ENCODE measurements at regions not wholly inside any gene's neighbourhood (a gene's known extent, or its start where the extent isn't known, plus 50 kb on each side); places are given as distances from the start of the nearest gene placed in this dataset.

DNA sequence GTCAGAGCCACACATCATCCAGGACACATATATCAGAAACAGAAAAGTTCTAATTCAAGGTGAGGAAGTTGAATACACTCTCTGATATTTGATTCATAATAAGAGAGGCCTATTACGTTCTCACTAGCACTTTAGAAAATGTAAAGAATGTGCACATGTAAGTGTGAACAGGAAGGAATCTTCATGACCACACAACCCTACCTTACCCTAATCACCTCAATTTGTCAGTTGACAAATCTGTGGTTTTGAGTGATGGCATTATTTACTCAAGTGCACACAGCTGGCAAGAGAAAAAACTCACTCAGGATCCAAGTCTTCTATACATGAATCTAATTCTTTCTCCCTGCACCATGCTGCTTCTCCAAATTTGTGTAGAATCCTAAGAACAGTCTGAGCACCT, 445.8 kb downstream of the SUCLA2 start:
- H3K4me1 ChIP-seq (ENCODE audit: insufficient read depth, low read length), result peaks cover 2% of the 10 kb centered on the region; the same call in 1 of the 2 replicates
- no peak overlapping the region for H2BK20ac ChIP-seq (ENCODE audit: low read depth, low read length, poor library complexity, severe bottlenecking)
- H2AFZ ChIP-seq (ENCODE audit: low read length), result no peak overlapping the region
- Mint-ChIP-seq H3K36me3 (ENCODE audit: insufficient read depth in 1 of 3, low read depth in 3 of 3) (no peaks in the 10 kb centered on the region; a peak in 1 of 7 replicates), H3K9me3 (no peaks in the 10 kb centered on the region), H3K27me3 (ENCODE audit: low read depth) (no peaks in the 10 kb centered on the region), H3K27ac (no peak overlapping the region), H3K4me1 (peaks cover 17 to 20% of the 10 kb centered on the region in 2 experiments), H3K4me3 (no peak overlapping the region)
- no CpG with 5 or more reads among the region's 1 CpG for WGBS (ENCODE audit: extremely low coverage, insufficient read length, low lambda C conversion rate)
- no peak overlapping the region for H2AK5ac ChIP-seq (ENCODE audit: insufficient read length, low read length)
- no peak overlapping the region for H3K9ac ChIP-seq (ENCODE audit: extremely low read depth, insufficient read length, low read length)
- no peak overlapping the region for H3K23ac ChIP-seq (ENCODE audit: insufficient read length, low read depth, low read length)
- H3K27ac ChIP-seq (ENCODE audit: insufficient read length, low read depth, low read length), result no peak overlapping the region
- H3K79me1 ChIP-seq (ENCODE audit: insufficient read depth, low read depth, low read length, poor library complexity, severe bottlenecking), result no peaks in the 10 kb centered on the region
- no peak overlapping the region for H3K14ac ChIP-seq (ENCODE audit: insufficient read depth, low read length)
- H2BK120ac ChIP-seq (ENCODE audit: low read depth, low read length, poor library complexity, severe bottlenecking), result no peak overlapping the region
- H3K79me2 ChIP-seq (ENCODE audit: insufficient read depth, low read length), result no peaks in the 10 kb centered on the region
- no peak overlapping the region for H4K5ac ChIP-seq (ENCODE audit: insufficient read length, low read depth, low read length)
- DNase-seq, result no peak
- H3K27me3 ChIP-seq (ENCODE audit: insufficient read depth, low read length), result no peaks in the 10 kb centered on the region
- no peak overlapping the region for H2BK5ac ChIP-seq (ENCODE audit: insufficient read length, low read length)
- no peak overlapping the region for H4K8ac ChIP-seq (replicated peaks; ENCODE audit: insufficient read length, low read depth, low read length)
- no peak overlapping the region for H3T11ph ChIP-seq (ENCODE audit: low read length)
- H4K91ac ChIP-seq (ENCODE audit: insufficient read length, low read depth, low read length), result no peak overlapping the region
- TF ChIP-seq, protein P1, sequence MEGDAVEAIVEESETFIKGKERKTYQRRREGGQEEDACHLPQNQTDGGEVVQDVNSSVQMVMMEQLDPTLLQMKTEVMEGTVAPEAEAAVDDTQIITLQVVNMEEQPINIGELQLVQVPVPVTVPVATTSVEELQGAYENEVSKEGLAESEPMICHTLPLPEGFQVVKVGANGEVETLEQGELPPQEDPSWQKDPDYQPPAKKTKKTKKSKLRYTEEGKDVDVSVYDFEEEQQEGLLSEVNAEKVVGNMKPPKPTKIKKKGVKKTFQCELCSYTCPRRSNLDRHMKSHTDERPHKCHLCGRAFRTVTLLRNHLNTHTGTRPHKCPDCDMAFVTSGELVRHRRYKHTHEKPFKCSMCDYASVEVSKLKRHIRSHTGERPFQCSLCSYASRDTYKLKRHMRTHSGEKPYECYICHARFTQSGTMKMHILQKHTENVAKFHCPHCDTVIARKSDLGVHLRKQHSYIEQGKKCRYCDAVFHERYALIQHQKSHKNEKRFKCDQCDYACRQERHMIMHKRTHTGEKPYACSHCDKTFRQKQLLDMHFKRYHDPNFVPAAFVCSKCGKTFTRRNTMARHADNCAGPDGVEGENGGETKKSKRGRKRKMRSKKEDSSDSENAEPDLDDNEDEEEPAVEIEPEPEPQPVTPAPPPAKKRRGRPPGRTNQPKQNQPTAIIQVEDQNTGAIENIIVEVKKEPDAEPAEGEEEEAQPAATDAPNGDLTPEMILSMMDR (conservative IDR thresholded peaks at IDR 0.05), result no peak
- H4K20me1 ChIP-seq (ENCODE audit: control insufficient read depth, insufficient read depth, insufficient read length), result no peaks in the 10 kb centered on the region
- no peak overlapping the region for H3K4me2 ChIP-seq (ENCODE audit: insufficient read depth, insufficient read length, low read length)
- H2BK15ac ChIP-seq (ENCODE audit: low read depth, low read length), result no peak overlapping the region
- no peak overlapping the region for H3K4ac ChIP-seq (ENCODE audit: low read depth, low read length)
- no peaks in the 10 kb centered on the region for H3K23me2 ChIP-seq (ENCODE audit: insufficient read length, low read depth, low read length, poor library complexity, severe bottlenecking)
- no peaks in the 10 kb centered on the region for H3K9me3 ChIP-seq (ENCODE audit: control insufficient read depth, low read depth, low read length)
- no peak overlapping the region for H3K18ac ChIP-seq (ENCODE audit: insufficient read length, low read depth, low read length)
- no peak overlapping the region for H2BK12ac ChIP-seq (ENCODE audit: insufficient read length, low read depth, low read length)
- H3K56ac ChIP-seq (ENCODE audit: insufficient read length, low read depth, low read length), result no peak overlapping the region

Data from H9 (cell line).